BLaER1 treated with 17β-estradiol and CSF1 and Interleukin-3, amounts not matched to agents 10 nM and 100 nM (cell line): ENCODE measurements at regions not wholly inside any gene's neighbourhood (a gene's known extent, or its start where the extent isn't known, plus 50 kb on each side); places are given as distances from the start of the nearest gene placed in this dataset.

Experiments
- H3K27ac ChIP-seq, 11 experiments: shearing (Covaris generic); formaldehyde crosslinking; 2 replicates each; pipeline ENCODE4 v1.8.1; 2022
- H3K27me3 ChIP-seq, 11 experiments: shearing (Covaris generic); formaldehyde crosslinking; 2 replicates each; pipeline ENCODE4 v1.8.1; 2022
- H3K36me3 ChIP-seq, 11 experiments: shearing (Covaris generic); formaldehyde crosslinking; 2 replicates each; pipeline ENCODE4 v1.8.1; 2022
- H3K4me1 ChIP-seq, 10 experiments: shearing (Covaris generic); formaldehyde crosslinking; 2 replicates each; pipeline ENCODE4 v1.8.1; 2022
- H3K4me2 ChIP-seq, 11 experiments: shearing (Covaris generic); formaldehyde crosslinking; 2 replicates each; pipeline ENCODE4 v1.8.1; 2022
- H3K4me3 ChIP-seq, 10 experiments: shearing (Covaris generic); formaldehyde crosslinking; 2 replicates each; pipeline ENCODE4 v1.8.1; 2022
- H3K9ac ChIP-seq, 11 experiments: shearing (Covaris generic); formaldehyde crosslinking; 2 replicates each; pipeline ENCODE4 v1.8.1; 2022
- H3K9me3 ChIP-seq, 11 experiments: shearing (Covaris generic); formaldehyde crosslinking; replicated peaks in 1 of 11; 2 replicates each; pipeline ENCODE4 v1.8.1; 2022
- H4K20me1 ChIP-seq, 11 experiments: shearing (Covaris generic); formaldehyde crosslinking; 2 replicates each; pipeline ENCODE4 v1.8.1; 2022
- Cebpa-rat ChIP-seq, 11 experiments: shearing (Covaris generic); IDR thresholded peaks; 2 replicates each; pipeline ENCODE4 v1.8.1; 2022

GRCh38 chr18:45399146-45399545 is 216.1 kb upstream of the SLC14A2 start:
- Histone ChIP-seq H3K27ac (no peak overlapping the region), H3K4me1 (peaks cover 12 to 17% (median 15%) of the 10 kb centered on the region in 10 experiments), H3K4me2 (peak overlapping the region; percentile 28 to 69 (median 57)), H3K9me3 (no peaks in the 10 kb centered on the region; a peak in 2 of 22 replicates), H3K36me3 (no peaks in the 10 kb centered on the region), H4K20me1 (no peaks in the 10 kb centered on the region), H3K27me3 (no peaks in the 10 kb centered on the region), H3K9ac (no peak overlapping the region), H3K4me3 (no peak overlapping the region)
- no peak for TF ChIP-seq Cebpa-rat (IDR thresholded peaks at IDR 0.05)

- Histone ChIP-seq H3K36me3 (no peaks in the 10 kb centered on the region), H3K4me1 (peaks cover 12 to 17% (median 15%) of the 10 kb centered on the region in 10 experiments), H3K4me3 (no peak overlapping the region), H3K27ac (no peak overlapping the region), H3K27me3 (no peaks in the 10 kb centered on the region), H3K9ac (no peak overlapping the region), H3K9me3 (no peaks in the 10 kb centered on the region; a peak in 2 of 22 replicates), H3K4me2 (peak overlapping the region; percentile 28 to 69 (median 57)), H4K20me1 (no peaks in the 10 kb centered on the region)
- TF ChIP-seq Cebpa-rat (IDR thresholded peaks at IDR 0.05): no peak
These were observed 215.6 kb upstream of the SLC14A2 start for GRCh38 chr18:45399643-45400042.

- no peak overlapping the region for H3K27ac ChIP-seq
- no peaks in the 10 kb centered on the region for H3K36me3 ChIP-seq
- no peak overlapping the region for H3K4me2 ChIP-seq
- no peaks in the 10 kb centered on the region for H3K27me3 ChIP-seq
- peaks cover 12 to 17% (median 15%) of the 10 kb centered on the region in 10 experiments for H3K4me1 ChIP-seq
- H3K9ac ChIP-seq: no peak overlapping the region
- no peaks in the 10 kb centered on the region for H4K20me1 ChIP-seq
- no peak overlapping the region for H3K4me3 ChIP-seq
- H3K9me3 ChIP-seq: peaks cover 0 to 20% (median 16%) of the 10 kb centered on the region in 11 experiments; a peak in 17 of 22 replicates
- no peak for TF ChIP-seq Cebpa-rat (IDR thresholded peaks at IDR 0.05)
These were observed 212.7 kb upstream of the SLC14A2 start for GRCh38 chr18:45402485-45403056.

- H3K9me3 ChIP-seq: peaks cover 0 to 22% (median 16%) of the 10 kb centered on the region in 11 experiments; a peak in 17 of 22 replicates
- no peak overlapping the region for H3K4me2 ChIP-seq
- H3K27me3 ChIP-seq: no peaks in the 10 kb centered on the region
- H3K27ac ChIP-seq: no peak overlapping the region
- peaks cover 12 to 17% (median 15%) of the 10 kb centered on the region in 10 experiments for H3K4me1 ChIP-seq
- H3K4me3 ChIP-seq: no peak overlapping the region
- H3K36me3 ChIP-seq: no peaks in the 10 kb centered on the region
- H3K9ac ChIP-seq: no peak overlapping the region
- no peak for TF ChIP-seq Cebpa-rat (IDR thresholded peaks at IDR 0.05)
- H4K20me1 ChIP-seq: no peaks in the 10 kb centered on the region
These were observed 211.8 kb upstream of the SLC14A2 start for GRCh38 chr18:45403341-45404049.

GRCh38 chr18:45408218-45408617 is 207.1 kb upstream of the SLC14A2 start:
- no peak for TF ChIP-seq Cebpa-rat (IDR thresholded peaks at IDR 0.05)

GRCh38 chr18:45409971-45410370 is 205.3 kb upstream of the SLC14A2 start:
- no peak overlapping the region for H3K9ac ChIP-seq
- H3K4me1 ChIP-seq: no peaks in the 10 kb centered on the region
- peaks cover 0 to 22% (median 16%) of the 10 kb centered on the region in 11 experiments; a peak in 17 of 22 replicates for H3K9me3 ChIP-seq
- no peaks in the 10 kb centered on the region for H3K27me3 ChIP-seq
- no peaks in the 10 kb centered on the region for H4K20me1 ChIP-seq
- TF ChIP-seq Cebpa-rat (IDR thresholded peaks at IDR 0.05): no peak
- H3K4me3 ChIP-seq: no peak overlapping the region
- no peak overlapping the region for H3K27ac ChIP-seq
- no peak overlapping the region for H3K4me2 ChIP-seq
- H3K36me3 ChIP-seq: no peaks in the 10 kb centered on the region

More at GRCh38 chr18:45408218-45408617, 207.1 kb upstream of the SLC14A2 start:
- Histone ChIP-seq H3K9me3 (peaks cover 0 to 22% (median 16%) of the 10 kb centered on the region in 11 experiments; a peak in 17 of 22 replicates), H3K36me3 (no peaks in the 10 kb centered on the region), H3K4me3 (no peak overlapping the region), H4K20me1 (no peaks in the 10 kb centered on the region), H3K27me3 (no peaks in the 10 kb centered on the region), H3K9ac (no peak overlapping the region), H3K27ac (no peak overlapping the region), H3K4me1 (no peaks in the 10 kb centered on the region), H3K4me2 (no peak overlapping the region)

- Histone ChIP-seq H3K36me3 (no peaks in the 10 kb centered on the region), H3K27me3 (no peaks in the 10 kb centered on the region), H3K9ac (no peak overlapping the region), H3K4me1 (no peaks in the 10 kb centered on the region), H3K9me3 (peaks cover 0 to 10% (median 5%) of the 10 kb centered on the region in 11 experiments; a peak in 8 of 22 replicates), H3K4me3 (no peak overlapping the region), H3K4me2 (no peak overlapping the region), H4K20me1 (no peaks in the 10 kb centered on the region), H3K27ac (no peak overlapping the region)
- TF ChIP-seq Cebpa-rat (IDR thresholded peaks at IDR 0.05): no peak
These were observed 202.7 kb upstream of the SLC14A2 start for GRCh38 chr18:45412577-45412976.

GRCh38 chr18:45413180-45413836 is 202.0 kb upstream of the SLC14A2 start:
- H3K27ac ChIP-seq: no peak overlapping the region
- H3K36me3 ChIP-seq: no peaks in the 10 kb centered on the region
- H3K4me2 ChIP-seq: no peak overlapping the region
- H3K9me3 ChIP-seq: peaks cover 0 to 18% (median 0%) of the 10 kb centered on the region in 11 experiments; a peak in 7 of 22 replicates
- no peak overlapping the region for H3K4me3 ChIP-seq
- no peaks in the 10 kb centered on the region for H3K4me1 ChIP-seq
- H4K20me1 ChIP-seq: no peaks in the 10 kb centered on the region
- TF ChIP-seq Cebpa-rat (IDR thresholded peaks at IDR 0.05): no peak
- H3K27me3 ChIP-seq: no peaks in the 10 kb centered on the region
- no peak overlapping the region for H3K9ac ChIP-seq

GRCh38 chr18:45415614-45416013 is 199.7 kb upstream of the SLC14A2 start:
- Histone ChIP-seq H3K27ac (no peak overlapping the region), H3K4me2 (no peak overlapping the region), H3K36me3 (no peaks in the 10 kb centered on the region), H3K27me3 (no peaks in the 10 kb centered on the region), H3K4me1 (no peaks in the 10 kb centered on the region), H4K20me1 (no peaks in the 10 kb centered on the region), H3K4me3 (no peak overlapping the region), H3K9me3 (peaks cover 0 to 18% (median 0%) of the 10 kb centered on the region in 11 experiments; a peak in 7 of 22 replicates), H3K9ac (no peak overlapping the region)
- TF ChIP-seq Cebpa-rat (IDR thresholded peaks at IDR 0.05): no peak
